ENCODE measurements at regions not wholly inside any gene's neighbourhood (a gene's known extent, or its start where the extent isn't known, plus 50 kb on each side); places are given as distances from the start of the nearest gene placed in this dataset.

DNA sequence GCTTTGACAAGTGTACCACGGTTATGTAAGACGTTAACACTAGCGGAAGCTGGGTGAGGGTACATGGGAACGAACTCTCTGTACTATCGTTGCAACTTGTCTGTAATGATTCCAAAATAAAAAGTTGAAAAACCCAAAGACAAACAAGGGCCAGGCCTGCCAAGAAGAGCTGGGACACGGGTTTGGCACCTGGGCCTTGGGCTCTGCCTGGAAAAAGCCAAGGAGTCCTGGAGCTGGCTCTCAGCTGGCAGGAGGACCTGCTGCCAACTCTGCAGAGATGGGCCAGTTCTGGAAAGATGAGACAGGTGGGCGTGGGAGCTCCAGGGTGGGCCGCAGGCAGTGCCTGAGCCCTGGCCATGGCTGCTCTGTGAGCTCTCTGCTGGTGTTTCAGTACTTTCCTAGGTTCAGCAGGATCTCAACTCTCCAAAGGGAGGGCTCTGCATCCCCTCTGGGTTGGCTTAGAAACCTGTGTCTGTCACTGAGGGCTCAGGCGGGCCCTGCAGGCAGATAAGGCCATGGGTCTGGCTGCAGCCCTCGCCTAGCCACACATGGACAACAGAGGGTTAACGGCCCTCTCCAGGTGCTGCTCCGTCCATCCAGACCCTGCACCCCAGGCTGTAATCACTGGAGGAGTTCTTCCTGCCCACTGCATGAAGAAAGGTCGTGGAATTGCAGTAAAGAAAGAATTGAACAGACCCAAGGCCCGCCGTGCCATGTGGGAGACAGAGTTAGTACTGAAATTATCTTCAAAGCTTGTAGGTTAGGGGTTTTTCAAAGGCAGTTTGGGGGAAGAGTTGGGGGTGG is 89.9 kb downstream of the RHOB start:
- TF ChIP-seq, protein P1, sequence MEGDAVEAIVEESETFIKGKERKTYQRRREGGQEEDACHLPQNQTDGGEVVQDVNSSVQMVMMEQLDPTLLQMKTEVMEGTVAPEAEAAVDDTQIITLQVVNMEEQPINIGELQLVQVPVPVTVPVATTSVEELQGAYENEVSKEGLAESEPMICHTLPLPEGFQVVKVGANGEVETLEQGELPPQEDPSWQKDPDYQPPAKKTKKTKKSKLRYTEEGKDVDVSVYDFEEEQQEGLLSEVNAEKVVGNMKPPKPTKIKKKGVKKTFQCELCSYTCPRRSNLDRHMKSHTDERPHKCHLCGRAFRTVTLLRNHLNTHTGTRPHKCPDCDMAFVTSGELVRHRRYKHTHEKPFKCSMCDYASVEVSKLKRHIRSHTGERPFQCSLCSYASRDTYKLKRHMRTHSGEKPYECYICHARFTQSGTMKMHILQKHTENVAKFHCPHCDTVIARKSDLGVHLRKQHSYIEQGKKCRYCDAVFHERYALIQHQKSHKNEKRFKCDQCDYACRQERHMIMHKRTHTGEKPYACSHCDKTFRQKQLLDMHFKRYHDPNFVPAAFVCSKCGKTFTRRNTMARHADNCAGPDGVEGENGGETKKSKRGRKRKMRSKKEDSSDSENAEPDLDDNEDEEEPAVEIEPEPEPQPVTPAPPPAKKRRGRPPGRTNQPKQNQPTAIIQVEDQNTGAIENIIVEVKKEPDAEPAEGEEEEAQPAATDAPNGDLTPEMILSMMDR (IDR thresholded peaks at IDR 0.05): no peak
- no peak for TF ChIP-seq POLR2A (IDR thresholded peaks at IDR 0.05)
- Histone ChIP-seq H3K27ac (peak overlapping the region; percentile 2 to 30), H3K36me3 (ENCODE audit: low read depth, missing control alignments) (no peaks in the 10 kb centered on the region), H3K27me3 (no peaks in the 10 kb centered on the region), H3K4me1 (peaks cover 36% of the 10 kb centered on the region), H3K9me3 (no peaks in the 10 kb centered on the region), H3K4me3 (no peak overlapping the region)
- intact Hi-C loops (cut with DNase I; ENCODE audit: low total_unique reads): no loop called here
- DNase-seq: no peak
- 65 to 67% methylated on average over 11 to 15 of the region's 15 CpGs for WGBS, 2 donors

DNA sequence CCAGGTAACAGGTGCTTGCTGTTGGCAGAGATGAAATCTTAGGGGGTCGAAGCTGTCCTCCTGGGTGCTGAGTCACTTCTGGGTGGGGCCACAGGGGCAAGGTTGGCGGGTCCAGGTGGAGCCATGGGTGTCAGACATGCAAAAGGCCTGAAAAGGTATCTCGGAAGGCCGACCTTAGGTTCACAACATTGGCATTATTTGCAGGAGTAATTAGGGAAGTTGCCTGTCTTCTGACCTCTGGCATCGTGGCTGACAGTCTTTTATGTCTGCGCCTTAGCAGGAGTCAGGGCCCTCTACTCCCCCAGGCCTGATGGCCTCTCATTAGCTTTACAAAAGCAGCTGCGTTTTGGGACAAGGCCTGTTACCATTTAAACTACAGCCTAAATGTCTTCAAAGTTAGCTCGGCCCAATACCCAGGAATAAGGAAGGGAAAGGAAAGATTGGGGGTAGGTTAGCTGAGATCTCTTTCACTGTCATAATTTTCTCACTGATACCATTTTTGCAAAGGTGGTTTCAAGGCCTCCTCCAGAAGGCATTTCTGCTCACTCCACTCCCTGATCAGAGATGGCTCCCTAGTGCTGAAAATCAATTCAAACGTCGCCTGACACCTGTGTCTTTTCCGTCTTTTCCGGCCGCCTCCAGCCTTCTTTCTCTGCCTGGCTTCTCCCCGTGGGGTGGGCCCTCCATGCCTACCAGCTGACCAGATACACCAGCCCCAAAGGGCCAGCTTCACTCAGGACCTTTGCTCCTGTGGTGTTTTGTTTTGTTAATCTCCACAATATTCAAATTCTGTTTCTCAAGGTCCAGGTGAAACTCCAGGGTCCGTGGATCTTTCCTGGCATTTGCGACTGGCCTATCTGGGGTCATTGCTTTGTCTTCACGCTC is 90.8 kb downstream of the RHOB start:
- TF ChIP-seq, protein P1 (IDR thresholded peaks at IDR 0.05): no peak
- no peak for TF ChIP-seq POLR2A (IDR thresholded peaks at IDR 0.05)
- intact Hi-C loops (cut with DNase I; ENCODE audit: low total_unique reads): no loop called here
- Histone ChIP-seq H3K4me1 (peaks cover 31% of the 10 kb centered on the region), H3K4me3 (no peak overlapping the region), H3K9me3 (no peaks in the 10 kb centered on the region), H3K27ac (peak overlapping the region in 1 of 2 donors; percentile 30), H3K27me3 (no peaks in the 10 kb centered on the region), H3K36me3 (ENCODE audit: low read depth, missing control alignments) (no peaks in the 10 kb centered on the region)
- 84 to 85% methylated on average over 17 of the region's 17 CpGs for WGBS, 2 donors
- DNase-seq: no peak

DNA sequence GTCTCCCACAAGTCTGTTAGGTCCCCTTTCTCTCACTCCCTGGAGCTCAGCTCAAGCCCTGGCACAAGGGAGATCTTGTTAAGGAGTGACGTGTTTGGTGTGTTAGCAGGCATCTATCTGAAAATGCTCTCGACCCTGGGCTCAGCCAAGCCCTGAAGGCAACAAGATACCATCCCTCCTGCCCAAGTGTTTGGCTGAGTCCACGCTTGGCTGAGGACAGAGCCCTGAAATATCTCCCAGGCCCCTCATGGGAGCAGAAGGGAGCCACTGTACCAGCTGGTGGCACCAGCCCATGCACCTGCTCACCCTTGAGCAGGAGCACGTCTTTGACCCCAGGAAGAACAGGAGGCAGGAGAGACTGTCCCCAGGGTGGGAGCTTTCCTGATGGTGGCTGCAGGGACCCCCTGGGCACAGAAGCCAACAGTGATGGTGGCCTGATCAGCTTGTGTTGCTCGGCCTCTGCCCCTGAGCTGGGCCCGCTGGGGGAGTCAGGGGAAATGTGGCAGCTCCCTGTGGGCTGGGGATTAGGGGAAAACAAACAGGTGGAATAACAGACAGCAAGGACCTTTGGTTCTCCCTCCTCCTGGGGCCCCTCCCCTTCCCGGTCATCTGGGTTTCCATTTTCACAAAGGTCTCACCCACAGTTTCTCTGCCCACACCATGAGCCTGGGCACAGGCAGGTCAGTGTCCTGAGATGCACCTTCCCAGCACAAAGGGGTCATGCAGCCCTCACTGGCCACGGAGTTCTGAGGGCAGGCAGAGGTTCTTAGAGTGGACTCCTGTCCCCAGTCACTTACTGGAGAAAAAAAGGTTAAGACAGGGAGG is 91.6 kb downstream of the RHOB start:
- TF ChIP-seq, protein P1 (IDR thresholded peaks at IDR 0.05): no peak
- no peak for TF ChIP-seq POLR2A (IDR thresholded peaks at IDR 0.05)

DNA sequence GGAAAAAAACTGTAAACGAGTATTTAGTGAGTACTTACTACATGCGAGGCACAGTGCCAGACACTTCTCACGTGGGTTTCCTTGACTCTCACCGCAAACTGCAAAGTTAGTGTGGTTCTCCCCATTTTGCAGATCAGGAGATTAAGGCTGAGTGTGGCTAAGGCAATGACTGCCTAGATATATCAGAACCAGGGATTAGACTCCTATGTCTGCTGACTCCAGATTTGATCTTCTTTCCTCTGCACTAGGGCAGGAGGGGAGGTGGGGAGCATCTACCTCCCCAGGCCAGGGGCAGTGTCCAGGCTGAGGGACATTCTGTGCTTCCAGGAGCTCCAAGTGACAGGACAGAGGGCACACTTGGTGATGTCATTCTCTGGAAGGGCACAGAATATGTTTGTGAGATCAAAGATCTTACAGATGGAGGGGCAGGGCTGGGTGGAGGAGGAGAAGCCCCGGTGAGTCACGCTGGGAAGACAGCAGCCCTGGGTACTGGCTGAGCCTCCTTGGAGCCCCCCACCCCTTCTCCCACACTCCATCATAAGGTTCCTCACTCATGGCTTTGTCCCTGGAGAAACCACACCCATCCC is 92.4 kb downstream of the RHOB start:
- intact Hi-C loops (cut with DNase I; ENCODE audit: low total_unique reads): no loop called here
- no peak overlapping the region for H3K4me3 ChIP-seq
- peaks cover 31% of the 10 kb centered on the region for H3K4me1 ChIP-seq
- DNase-seq: no peak
- no peaks in the 10 kb centered on the region for H3K27me3 ChIP-seq
- 57 to 65% methylated on average over 6 of the region's 6 CpGs for WGBS, 2 donors
- TF ChIP-seq POLR2A (IDR thresholded peaks at IDR 0.05): no peak
- TF ChIP-seq, protein P1 (IDR thresholded peaks at IDR 0.05): no peak
- no peaks in the 10 kb centered on the region for H3K9me3 ChIP-seq
- no peaks in the 10 kb centered on the region for H3K36me3 ChIP-seq (ENCODE audit: low read depth, missing control alignments)
- peak overlapping the region; percentile 82 to 89 for H3K27ac ChIP-seq

More for the DNA sequence above, 91.6 kb downstream of the RHOB start:
- Histone ChIP-seq H3K4me3 (no peak overlapping the region), H3K36me3 (ENCODE audit: low read depth, missing control alignments) (no peaks in the 10 kb centered on the region), H3K27ac (peak overlapping the region in 1 of 2 donors; percentile 89), H3K9me3 (no peaks in the 10 kb centered on the region), H3K4me1 (peaks cover 31% of the 10 kb centered on the region), H3K27me3 (no peaks in the 10 kb centered on the region)
- no peak for DNase-seq
- intact Hi-C loops (cut with DNase I; ENCODE audit: low total_unique reads): no loop called here
- 89% methylated on average over 8 of the region's 8 CpGs for WGBS, 2 donors
